Hematopoietic multipotent progenitor cell treated with erythropoietin and hydrocortisone succinate and interleukin-3 and kit ligand, for 17 days (in vitro differentiated cells): ENCODE measurements at regions not wholly inside any gene's neighbourhood (a gene's known extent, or its start where the extent isn't known, plus 50 kb on each side); places are given as distances from the start of the nearest gene placed in this dataset.
"Not testable (repeated sequence)": the region's sequence is repeated elsewhere in the genome, so short reads cannot be mapped to it uniquely, and the experiment has no call there.

Experiments used
- DNase-seq: peaks from one replicate; pipeline ENCODE4 v3.0.0-alpha.2; 2015; ENCODE audit warnings: low spot score

GRCh38 chr10:9214618-9215017 is 1160.1 kb downstream of the GATA3 start:
- no peak for DNase-seq

GRCh38 chr10:9215121-9215520 is 1160.6 kb downstream of the GATA3 start:
- DNase-seq: no peak

- DNase-seq: no peak
Measured at GRCh38 chr10:9219860-9220259, 1165.4 kb downstream of the GATA3 start.

DNA sequence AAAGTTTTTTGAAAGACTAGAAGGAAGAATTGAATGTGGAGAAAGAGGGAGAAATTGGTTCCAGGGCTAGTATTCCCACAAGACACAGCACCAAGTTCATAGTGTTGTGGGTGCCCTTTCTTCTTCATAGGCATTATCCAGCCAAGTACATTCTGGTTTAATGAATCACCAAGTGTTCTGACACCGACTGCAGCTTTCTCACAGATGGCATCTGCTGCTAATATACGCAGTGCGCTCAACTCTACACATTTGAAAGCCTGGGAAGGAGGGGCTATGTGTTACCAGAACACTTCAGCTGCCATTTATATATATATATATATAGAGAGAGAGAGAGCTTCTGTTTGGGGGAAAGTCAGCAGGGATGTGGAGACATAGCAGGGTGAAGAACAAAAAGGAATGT is 1168.4 kb downstream of the GATA3 start:
- no peak for DNase-seq

- DNase-seq: no peak
Measured at GRCh38 chr10:9227679-9228365, 1173.3 kb downstream of the GATA3 start.

- DNase-seq: no peak
Measured at GRCh38 chr10:9228771-9229170, 1174.3 kb downstream of the GATA3 start.

DNA sequence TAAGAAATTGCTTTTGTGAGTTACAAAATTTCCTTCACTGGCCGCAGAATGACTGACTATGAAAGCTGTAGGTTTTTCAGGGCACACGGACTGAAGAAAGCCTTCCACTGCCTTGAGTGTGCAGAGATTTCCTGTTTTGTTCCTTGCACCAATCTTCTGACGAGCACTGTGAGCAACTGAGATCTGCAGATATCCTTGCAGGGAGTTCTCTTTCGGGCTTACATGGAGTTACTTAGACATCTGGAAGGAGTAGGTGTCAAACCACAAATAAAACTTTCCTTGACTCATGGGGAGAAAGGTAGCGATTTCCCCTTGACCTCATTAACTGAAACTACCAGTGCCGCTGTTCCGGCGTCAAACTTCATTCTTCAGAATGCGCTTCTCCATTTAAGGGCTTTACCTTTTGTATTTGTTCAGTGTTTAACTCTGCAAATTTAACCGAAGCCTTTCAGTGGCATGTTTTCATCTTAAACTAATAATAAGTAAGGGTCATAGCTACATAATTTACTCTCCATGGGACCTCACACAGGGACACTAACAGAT is 1175.3 kb downstream of the GATA3 start:
- DNase-seq: no peak

DNA sequence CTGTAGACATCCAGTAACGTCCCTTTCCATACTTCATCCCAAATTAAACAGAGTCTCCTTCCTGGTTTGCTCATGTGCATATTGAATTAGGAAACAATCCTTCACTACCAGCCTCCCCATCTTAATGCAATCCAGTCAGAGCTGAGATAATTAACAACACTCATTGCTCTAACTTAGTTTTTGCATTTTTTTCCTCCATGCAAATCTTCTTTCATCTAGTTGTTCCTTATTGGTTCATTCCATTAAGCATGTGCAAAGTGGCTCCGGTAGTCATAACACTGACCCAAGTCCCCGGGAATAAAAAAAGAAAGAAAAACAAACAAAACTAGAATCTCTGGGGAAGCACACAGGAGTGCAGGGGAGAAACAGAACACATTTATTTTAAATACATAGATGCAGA is 1176.1 kb downstream of the GATA3 start:
- no peak for DNase-seq

GRCh38 chr10:9234191-9234590 is 1179.7 kb downstream of the GATA3 start:
- DNase-seq: no peak

GRCh38 chr10:9238041-9238440 is 1183.6 kb downstream of the GATA3 start:
- no peak for DNase-seq

- no peak for DNase-seq
Measured at GRCh38 chr10:9239298-9239697, 1184.8 kb downstream of the GATA3 start.

GRCh38 chr10:9243941-9244411 is 1189.5 kb downstream of the GATA3 start:
- no peak for DNase-seq

DNA sequence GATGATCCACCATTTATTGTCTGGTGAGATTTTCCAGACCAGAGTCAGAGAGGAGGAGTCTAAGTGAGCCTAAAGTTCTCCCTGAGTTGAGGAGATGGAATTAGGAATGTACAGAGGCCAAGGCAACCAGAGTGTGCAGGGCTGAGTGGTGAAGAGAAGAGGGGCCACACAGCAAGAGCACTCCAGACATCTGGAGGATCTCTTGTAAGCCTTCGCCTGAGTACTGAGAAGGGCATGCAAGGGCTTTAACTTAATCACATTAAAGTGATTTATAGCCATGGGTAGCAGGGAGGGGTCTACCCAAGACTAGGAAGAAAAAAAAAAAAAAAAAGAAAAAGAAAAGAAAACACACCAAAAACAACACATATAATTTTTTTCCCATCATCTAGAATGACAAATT is 1190.4 kb downstream of the GATA3 start:
- no peak for DNase-seq

GRCh38 chr10:9253121-9253520 is 1198.6 kb downstream of the GATA3 start:
- no peak for DNase-seq

DNA sequence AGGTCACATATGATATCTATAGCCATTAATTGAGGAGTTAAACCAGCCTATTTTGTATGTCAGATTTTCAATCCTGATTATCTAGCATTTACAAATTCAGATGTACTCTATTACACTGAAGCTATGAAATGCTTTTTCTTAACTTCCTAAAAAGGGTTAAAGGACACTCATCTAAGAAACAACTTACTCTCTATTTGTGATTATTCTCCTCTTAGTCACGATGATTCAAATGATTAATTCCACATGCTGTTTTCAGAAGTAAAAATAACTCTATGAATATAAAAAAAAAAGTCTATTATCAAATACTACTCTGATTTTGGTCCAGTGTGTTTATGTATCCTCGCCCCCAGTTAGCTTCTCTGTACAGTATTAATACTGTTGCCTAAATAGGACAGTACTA is 1199.9 kb downstream of the GATA3 start:
- DNase-seq: no peak

DNA sequence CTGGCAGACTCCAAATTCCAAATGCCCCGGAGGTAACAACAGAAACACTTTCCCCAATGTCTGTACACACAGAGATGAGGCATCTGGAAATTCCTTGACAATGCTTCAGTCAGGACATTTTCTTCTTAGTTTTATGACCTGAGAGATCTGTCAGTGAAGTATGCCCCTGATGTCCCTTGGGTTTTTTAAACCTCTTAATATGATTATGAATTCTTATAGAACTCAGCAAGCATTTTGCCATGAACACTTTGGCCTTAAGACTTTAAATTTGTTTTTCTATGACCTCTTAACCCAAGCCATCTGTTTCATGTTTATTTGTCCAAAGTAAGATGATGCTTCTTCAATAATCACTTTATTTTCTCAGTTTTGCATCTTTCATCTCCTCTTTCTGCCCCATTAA is 1206.2 kb downstream of the GATA3 start:
- no peak for DNase-seq

DNA sequence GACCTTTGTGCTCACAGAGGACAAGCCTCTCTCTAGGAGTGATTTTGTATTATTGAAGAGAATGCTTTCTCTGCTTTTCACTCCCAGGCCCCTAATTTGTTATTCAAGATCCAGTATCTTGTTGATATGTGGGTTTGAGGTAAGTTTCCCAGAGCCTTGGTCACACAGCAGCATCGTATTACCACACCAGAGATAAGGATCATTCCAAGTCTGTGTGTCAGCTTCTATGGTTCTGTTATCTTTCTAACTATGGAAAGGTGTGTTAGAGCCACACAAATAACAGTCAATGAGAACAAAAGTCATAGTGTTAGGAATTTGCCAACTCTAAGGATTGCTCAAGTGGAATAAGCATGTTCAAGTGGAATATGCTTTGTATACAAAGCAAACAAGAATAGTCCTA is 1208.3 kb downstream of the GATA3 start:
- DNase-seq: no peak

GRCh38 chr10:9268176-9268575 is 1213.7 kb downstream of the GATA3 start:
- no peak for DNase-seq

GRCh38 chr10:9273126-9273833 is 1218.8 kb downstream of the GATA3 start:
- not testable (repeated sequence) for DNase-seq

- no peak for DNase-seq
Measured at GRCh38 chr10:9274206-9274755, 1219.8 kb downstream of the GATA3 start.

- no peak for DNase-seq
Measured at GRCh38 chr10:9275861-9276260, 1221.4 kb downstream of the GATA3 start.

- DNase-seq: no peak
Measured at GRCh38 chr10:9285690-9286089, 1231.2 kb downstream of the GATA3 start.

- DNase-seq: no peak
Measured at GRCh38 chr10:9289811-9290210, 1235.3 kb downstream of the GATA3 start.
